ENCODE measurements at regions not wholly inside any gene's neighbourhood (a gene's known extent, or its start where the extent isn't known, plus 50 kb on each side); places are given as distances from the start of the nearest gene placed in this dataset.

GRCh38 chr4:106766519-106766918, 269.6 kb downstream of the DKK2 start:
- DNase-seq, result no peak

GRCh38 chr4:106764774-106765173, 271.3 kb downstream of the DKK2 start:
- no peak for DNase-seq

- no peak for DNase-seq
These were observed 273.3 kb downstream of the DKK2 start for GRCh38 chr4:106762666-106763443.

DNA sequence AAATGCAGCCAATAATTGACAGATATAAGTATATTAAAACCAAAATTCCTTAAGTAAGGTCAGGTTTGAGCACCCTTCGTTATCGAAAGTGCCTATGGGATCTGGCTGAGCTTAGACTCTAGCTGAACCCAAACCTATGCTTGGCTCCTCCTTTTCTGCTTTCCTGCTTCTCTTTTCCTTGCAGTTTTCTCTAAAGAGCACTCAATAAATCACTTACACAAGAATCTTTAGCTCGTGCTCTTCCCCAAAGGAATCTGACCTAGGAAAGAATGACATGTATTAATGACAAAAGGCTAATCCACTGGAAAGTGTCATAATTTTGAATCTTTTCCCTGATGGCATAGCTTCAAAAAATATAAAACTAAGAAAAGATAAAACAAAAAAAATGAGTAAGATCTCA, 282.7 kb downstream of the DKK2 start:
- no peak for DNase-seq

GRCh38 chr4:106746451-106746850, 289.7 kb downstream of the DKK2 start:
- no peak for DNase-seq

DNA sequence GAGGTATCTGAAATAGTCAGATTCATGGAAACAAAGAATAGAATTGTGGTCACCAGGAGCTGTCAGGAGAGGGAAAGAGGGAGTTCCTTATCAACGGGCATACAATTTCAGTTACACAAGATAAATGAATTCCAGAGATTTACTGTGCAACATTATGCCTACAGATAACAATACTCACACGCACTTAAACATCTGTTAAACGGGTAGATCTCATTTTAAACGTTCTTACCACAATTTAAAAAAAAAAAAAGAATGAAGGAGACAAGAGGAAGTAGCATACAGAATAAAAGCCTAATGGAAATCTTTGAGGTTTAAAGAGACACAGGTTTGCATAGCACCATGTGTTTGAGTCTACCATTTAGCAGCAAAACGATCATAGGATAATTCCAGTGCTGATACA, 298.0 kb downstream of the DKK2 start:
- no peak for DNase-seq

DNA sequence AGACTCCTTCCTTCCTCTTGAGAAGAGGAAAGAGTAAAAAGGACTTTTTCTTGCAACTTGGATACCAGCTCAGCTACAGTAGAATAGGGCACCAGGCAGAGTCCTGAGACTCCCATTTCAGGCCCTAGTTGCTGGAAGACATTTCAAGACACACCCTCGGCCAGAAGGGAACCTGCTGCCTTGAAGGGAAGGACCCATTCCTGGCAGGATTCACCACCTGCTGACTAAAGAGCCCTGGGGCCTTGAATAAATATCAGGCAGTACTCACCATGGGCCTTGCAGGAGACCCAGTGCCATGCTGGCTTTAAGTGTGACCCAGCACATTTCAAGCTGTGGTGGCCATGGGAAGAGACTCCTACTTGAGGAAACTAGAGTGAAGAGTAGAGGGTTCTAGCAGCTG, 317.6 kb downstream of the DKK2 start:
- no peak for DNase-seq

DNA sequence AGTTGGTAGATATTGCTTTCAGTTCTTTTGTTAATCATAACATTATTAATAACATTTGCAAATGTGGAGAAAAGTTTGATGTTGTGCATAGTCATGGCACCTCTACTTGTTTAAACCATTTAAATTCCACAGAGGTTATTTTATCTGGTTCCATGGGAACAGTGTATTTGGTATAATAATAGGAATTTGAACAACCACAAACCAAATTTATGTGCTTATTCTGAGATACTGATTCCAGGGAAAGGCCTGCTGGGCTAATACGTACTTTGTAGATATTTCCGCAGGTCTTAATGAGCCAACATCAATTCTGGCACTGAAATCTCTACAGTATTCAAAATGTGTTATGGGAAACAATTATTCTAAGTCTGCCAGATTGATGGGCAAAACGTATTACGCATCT, 319.0 kb downstream of the DKK2 start:
- no peak for DNase-seq

GRCh38 chr4:106715825-106716224, 320.3 kb downstream of the DKK2 start:
- no peak for DNase-seq

DNA sequence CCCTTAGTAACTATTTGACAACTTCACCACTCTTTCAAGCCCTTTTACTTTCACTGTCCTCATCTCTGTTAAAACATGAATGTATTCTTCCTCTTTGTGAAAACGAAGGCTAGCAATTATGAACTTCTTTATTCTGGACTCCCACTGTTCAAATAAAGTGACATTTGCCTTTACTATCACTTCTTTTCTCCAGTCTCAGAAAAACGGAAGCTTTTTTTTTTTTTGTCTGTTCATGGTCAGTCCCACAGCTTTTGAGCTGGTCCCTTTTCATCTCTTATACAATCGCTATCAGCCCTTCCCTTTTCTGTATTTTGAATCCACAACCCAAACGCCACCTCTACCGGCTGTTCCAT, 327.7 kb downstream of the DKK2 start:
- no peak for DNase-seq

DNA sequence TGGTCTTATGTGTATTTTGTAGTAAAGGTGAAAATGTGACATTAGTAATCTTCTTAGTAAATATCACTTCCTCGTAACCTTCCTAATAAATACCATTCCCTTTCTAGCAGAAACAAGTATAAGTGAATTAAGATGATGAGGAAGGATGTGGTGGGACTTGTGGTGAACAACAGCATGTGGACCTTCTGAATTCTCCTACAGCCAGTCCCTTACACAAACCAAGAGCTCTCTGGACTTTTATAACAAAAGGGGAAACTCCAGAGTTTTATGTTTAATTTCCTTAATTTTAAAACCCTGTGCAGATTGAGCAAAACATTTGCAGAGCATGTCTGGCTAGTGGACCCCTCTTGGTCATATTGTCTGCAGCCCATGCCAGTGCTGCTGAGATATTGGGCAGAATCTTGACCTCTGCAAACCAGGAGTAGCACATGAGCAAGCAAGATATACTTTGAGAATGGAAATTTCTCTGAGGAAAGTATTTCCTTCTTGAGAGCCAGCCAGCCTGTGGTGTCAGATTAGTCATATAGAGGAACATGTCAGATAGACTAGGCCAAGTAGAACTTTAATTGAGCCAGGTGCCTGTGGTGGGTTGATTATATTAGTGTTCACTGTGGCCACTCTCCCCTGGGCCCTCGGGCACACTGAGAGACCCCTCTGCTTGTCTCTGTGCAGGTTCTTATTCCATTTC, 328.2 kb downstream of the DKK2 start:
- DNase-seq, result no peak

DNA sequence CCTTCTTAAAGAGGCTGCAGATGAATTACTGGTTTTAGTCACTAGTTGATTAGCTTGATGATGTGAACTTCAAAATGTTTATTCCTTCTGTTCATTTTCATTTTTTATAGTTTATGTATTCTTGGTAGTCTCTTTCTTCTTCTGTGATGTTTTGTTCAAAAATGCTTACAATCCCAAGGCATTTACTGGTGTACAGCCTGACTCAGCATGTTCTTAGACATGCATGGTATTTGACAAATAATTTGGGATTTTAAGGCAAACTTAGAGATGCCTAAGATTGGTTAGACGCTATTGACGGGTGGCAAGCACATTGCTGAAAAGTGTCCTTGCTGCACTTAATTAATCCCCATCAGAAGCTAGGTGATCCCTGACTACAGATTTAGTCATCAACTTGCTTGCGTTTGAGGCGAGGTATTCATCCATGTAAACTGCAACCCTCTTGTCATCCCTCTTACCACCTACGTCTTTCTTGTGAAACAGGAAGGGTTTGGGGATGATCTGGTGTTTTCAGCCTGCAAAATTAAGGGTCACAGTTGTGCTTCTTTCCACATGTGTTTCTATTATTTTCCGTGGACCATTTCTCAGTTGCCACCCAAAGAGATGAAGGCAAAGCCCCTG, 331.8 kb downstream of the DKK2 start:
- DNase-seq, result no peak

- DNase-seq, result no peak
These were observed 331.7 kb upstream of the GIMD1 start for GRCh38 chr4:106700321-106700720.

DNA sequence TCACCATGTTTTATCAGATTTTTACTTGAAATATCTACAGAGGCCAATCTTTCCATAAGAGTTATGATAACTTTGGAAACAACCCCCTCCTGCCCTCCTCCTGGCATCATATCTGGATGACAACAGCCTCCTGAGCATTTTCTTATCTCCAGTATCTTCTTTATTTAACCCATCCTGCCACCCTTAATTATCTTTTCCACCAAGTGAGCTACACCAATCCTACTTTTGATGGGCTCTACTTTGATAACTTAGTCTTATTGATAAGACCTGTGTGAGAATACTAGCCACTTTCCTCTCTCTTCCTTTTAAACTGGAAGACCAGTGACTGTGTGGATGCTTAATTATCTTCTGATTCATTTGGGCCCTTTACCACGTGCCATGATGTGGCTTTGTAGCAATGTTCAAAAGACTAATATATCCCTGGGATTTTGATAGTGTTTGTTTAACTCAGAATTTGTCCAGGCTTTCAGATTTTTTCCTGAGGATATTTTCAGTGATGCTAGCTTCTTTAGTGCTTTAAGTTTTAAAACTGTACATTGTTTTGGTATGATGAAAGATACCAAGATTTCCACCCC, 330.1 kb upstream of the GIMD1 start:
- no peak for DNase-seq

DNA sequence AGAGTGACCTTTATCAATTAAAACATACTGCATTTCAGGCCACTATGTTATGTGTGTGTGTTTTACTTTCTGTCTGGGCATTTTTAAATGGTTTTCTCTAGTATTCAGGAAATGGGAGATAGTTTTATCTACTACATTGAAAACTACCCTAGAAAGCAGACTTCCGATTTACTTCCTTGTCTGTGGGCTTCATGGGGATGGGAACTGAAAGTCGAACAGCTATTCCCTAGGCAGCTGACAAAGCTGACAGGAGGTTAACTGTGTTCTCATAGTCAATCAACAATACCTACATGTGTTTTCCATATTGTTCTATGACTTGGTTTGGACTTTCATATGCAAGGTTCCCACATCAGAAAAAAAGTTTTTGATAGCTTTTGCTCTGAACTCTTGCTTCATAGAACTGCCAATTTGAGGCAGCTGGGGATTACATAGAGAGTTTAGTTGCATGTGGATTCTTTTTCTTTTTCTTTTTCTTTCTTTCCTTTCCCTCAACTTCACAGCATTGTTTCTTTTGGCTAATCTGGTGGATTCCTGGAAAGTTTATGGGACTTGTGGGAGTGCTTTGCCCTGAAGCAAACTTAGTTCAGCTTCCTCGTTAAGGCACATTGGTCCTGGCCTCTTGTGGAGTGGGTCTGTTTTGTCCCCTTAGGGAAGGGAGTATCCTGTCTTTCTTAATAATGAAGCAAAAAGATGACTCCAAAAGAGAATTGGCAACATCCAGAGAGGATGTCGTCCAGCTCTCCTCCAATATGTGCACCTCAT, 327.1 kb upstream of the GIMD1 start:
- no peak for DNase-seq

GRCh38 chr4:106694232-106694631, 325.7 kb upstream of the GIMD1 start:
- no peak for DNase-seq

GRCh38 chr4:106691749-106692148, 323.2 kb upstream of the GIMD1 start:
- DNase-seq, result no peak

GRCh38 chr4:106690487-106690886, 321.9 kb upstream of the GIMD1 start:
- no peak for DNase-seq

DNA sequence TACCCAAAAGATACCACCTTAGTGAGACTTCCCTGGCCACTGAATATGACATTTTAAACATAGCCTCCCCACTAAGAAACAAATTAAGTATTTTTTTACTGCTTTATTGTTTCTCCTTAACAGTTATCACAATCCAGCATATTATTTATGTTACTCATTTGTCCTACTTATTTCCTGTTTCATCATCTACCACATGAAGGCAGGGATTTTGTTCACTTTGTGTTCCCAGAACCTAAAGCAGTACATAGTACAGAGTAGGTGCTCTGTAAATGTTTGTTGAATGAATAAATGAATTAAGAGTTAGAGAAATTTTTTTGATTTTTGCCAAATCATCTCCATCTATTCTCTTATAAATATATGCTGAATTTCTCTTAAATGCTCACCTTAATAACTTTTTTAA, 318.4 kb upstream of the GIMD1 start:
- no peak for DNase-seq

DNA sequence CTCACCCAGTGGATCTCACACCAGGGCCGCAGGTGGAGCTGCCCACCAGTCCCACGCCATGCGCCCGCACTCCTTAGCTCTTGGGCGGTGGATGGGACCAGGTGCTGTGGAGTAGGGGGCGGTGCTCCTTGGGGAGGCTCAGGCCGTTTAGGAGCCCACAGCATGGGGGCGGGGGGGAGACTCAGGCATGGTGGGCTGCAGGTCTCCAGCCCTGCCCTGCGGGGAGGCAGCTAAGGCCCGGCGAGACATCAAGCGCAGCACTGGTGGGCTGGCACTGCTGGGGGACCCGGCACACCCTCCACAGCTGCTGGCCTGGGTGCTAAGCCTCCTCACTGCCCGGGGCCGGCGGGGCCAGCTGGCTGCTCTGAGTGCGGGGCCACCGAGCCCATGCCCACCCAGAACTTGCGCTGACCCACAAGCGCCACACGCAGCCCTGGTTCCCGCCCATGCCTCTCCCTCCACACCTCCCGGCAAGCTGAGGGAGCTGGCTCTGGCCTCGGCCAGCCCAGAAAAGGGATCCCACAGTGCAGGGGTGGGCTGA, 312.9 kb upstream of the GIMD1 start:
- DNase-seq, result no peak

GRCh38 chr4:106679063-106679462, 310.5 kb upstream of the GIMD1 start:
- DNase-seq, result no peak

DNA sequence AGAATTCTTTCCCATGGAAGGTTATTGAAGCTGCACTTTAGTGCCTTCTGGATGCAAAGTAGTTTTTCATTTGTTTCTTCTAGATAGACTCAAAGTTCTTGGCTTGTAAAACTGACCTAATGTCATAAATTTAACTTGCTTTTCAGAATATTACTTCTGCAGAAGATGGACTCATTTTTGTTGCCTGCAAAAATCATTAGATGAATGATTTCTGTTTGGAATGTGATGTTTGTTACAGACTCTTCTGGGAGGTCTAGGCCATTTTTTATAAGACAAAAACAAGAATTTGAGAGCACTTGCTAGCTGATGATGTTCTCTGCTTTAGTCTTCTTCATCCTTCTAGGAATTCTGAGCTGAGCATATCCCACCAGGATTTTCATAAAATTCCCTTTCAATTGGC, 308.6 kb upstream of the GIMD1 start:
- no peak for DNase-seq
